ENCODE measurements at regions not wholly inside any gene's neighbourhood (a gene's known extent, or its start where the extent isn't known, plus 50 kb on each side); places are given as distances from the start of the nearest gene placed in this dataset.

- no peak overlapping the region for H2BK20ac ChIP-seq (ENCODE audit: low read depth, low read length)
- no peak overlapping the region for H3K14ac ChIP-seq (replicated peaks; ENCODE audit: low read depth, low read length)
- ChIA-PET CTCF (interaction anchor here (1.7 kb wide), 1 partner anchor 9 kb away, joined by 7 read pairs; no protein-coding TSS in a partner anchor), POLR2A (ENCODE audit: unreplicated experiment) (no interaction called here)
- H3K9ac ChIP-seq (ENCODE audit: low read depth, low read length), result no peak overlapping the region
- H3K36me3 ChIP-seq (ENCODE audit: control insufficient read depth, insufficient read depth, low read length), result no peaks in the 10 kb centered on the region
- no peak overlapping the region for H3K18ac ChIP-seq (ENCODE audit: low read depth, low read length)
- H2AK5ac ChIP-seq (ENCODE audit: low read depth, low read length), result no peak overlapping the region
- intact Hi-C loops (cut with micrococcal nuclease) (no loop called here), dilution Hi-C loops (cut with HindIII; ENCODE audit: low sequenced_read_pairs, unreplicated experiment) (no loop called here), in situ Hi-C loops (cut with MboI; ENCODE audit: low sequenced_read_pairs) (loop anchor here (25.0 kb wide), 1 partner anchor 762 kb away; no protein-coding TSS in a partner anchor)
- no CpG with 5 or more reads among the region's 5 CpGs for WGBS, 2 experiments (ENCODE audit: extremely low coverage in 2 of 2, insufficient read length in 1 of 2)
- H2BK15ac ChIP-seq (ENCODE audit: low read depth, low read length), result no peak overlapping the region
- no peak overlapping the region for H3K27ac ChIP-seq (ENCODE audit: insufficient read depth, low read length)
- H4K20me1 ChIP-seq (ENCODE audit: insufficient read depth, low read length), result no peaks in the 10 kb centered on the region
- no peak overlapping the region for H3K23ac ChIP-seq (ENCODE audit: low read depth, low read length)
- peaks cover 44% of the 10 kb centered on the region for H3K27me3 ChIP-seq (ENCODE audit: control insufficient read depth, insufficient read depth, low read length)
- H3K4me2 ChIP-seq (ENCODE audit: low read depth, low read length), result no peak overlapping the region
- no peak overlapping the region for H4K91ac ChIP-seq (ENCODE audit: insufficient read depth, low read depth, low read length)
- no peaks in the 10 kb centered on the region for H3K4me1 ChIP-seq (ENCODE audit: control insufficient read depth, insufficient read depth, low read length)
- no peaks in the 10 kb centered on the region for H3K79me1 ChIP-seq (ENCODE audit: low read depth in 1 of 2, low read length in 2 of 2)
- no peak overlapping the region for H3K4ac ChIP-seq (ENCODE audit: low read depth, low read length)
- peaks cover 3% of the 10 kb centered on the region; the same call in 1 of the 2 replicates for H3K9me1 ChIP-seq (ENCODE audit: insufficient read depth, low read length)
- no TSS peak for BruUV-seq (replicated peaks)
- no peak overlapping the region for H3K56ac ChIP-seq (ENCODE audit: extremely low read depth, insufficient read depth, low read length)
- H3K9me3 ChIP-seq (ENCODE audit: control insufficient read depth, insufficient read depth, low read length), result no peaks in the 10 kb centered on the region
- no peak overlapping the region for H2AFZ ChIP-seq (replicated peaks; ENCODE audit: low read length, poor library complexity)
- no peak overlapping the region for H4K5ac ChIP-seq (ENCODE audit: low read depth, low read length)
- H2BK120ac ChIP-seq (ENCODE audit: low read depth, low read length), result no peak overlapping the region
- no peak overlapping the region for H2BK5ac ChIP-seq (ENCODE audit: low read depth, low read length, poor library complexity, severe bottlenecking)
- no peak for ATAC-seq (ENCODE audit: low read depth)
- H2AK9ac ChIP-seq (replicated peaks; ENCODE audit: low read depth, low read length, poor library complexity), result no peak overlapping the region
- no peak overlapping the region for H4K8ac ChIP-seq (ENCODE audit: low read depth in 2 of 2, low read length in 2 of 2)
- TF ChIP-seq NFE2L2 (IDR thresholded peaks at IDR 0.05; ENCODE audit: low read depth, low read length), result no peak
- no peak for TF ChIP-seq SMC3 (IDR thresholded peaks at IDR 0.05; ENCODE audit: low read depth, low read length)
- TF ChIP-seq RFX5 (IDR thresholded peaks at IDR 0.05; ENCODE audit: low read depth, low read length), result no peak
- no peak for TF ChIP-seq CEBPB (IDR thresholded peaks at IDR 0.05; ENCODE audit: low read depth, low read length)
- TF ChIP-seq BHLHE40 (IDR thresholded peaks at IDR 0.05; ENCODE audit: low read depth, low read length), result no peak
- TF ChIP-seq RAD21 (IDR thresholded peaks at IDR 0.05; ENCODE audit: low read length), result no peak
- no peak for TF ChIP-seq USF2 (IDR thresholded peaks at IDR 0.05; ENCODE audit: low read depth, low read length)
- no peak for TF ChIP-seq POLR2A (IDR thresholded peaks at IDR 0.05; ENCODE audit: low read depth, low read length)
- no peak for TF ChIP-seq MXI1 (IDR thresholded peaks at IDR 0.05; ENCODE audit: borderline replicate concordance, low read depth, low read length)
- TF ChIP-seq RCOR1 (IDR thresholded peaks at IDR 0.05; ENCODE audit: insufficient replicate concordance, low read length), result no peak
- TF ChIP-seq ELK1 (IDR thresholded peaks at IDR 0.05; ENCODE audit: borderline replicate concordance, low read depth, low read length), result no peak
- TF ChIP-seq CTCF (conservative IDR thresholded peaks at IDR 0.05; ENCODE audit: low read depth, low read length), result no peak
- no peak overlapping the region for H3K4me3 ChIP-seq (ENCODE audit: insufficient read depth, low read depth, low read length)
- DNase-seq, result no peak
Measured at GRCh38 chr2:65649811-65650589, 217.6 kb upstream of the SPRED2 start.

Data from IMR-90 (cell line).